Endothelial cell of umbilical vein (primary cell): ENCODE measurements at regions not wholly inside any gene's neighbourhood (a gene's known extent, or its start where the extent isn't known, plus 50 kb on each side); places are given as distances from the start of the nearest gene placed in this dataset.

Source experiments
- BruUV-seq: library from RNA; stranded (reverse); fragments of 400-500 nt; replicated peaks from 2 replicates; lab custom pipeline; 2021; lab: Mats Ljungman, UMichigan
- CTCF ChIA-PET: fragments of 300-600, 350-600 bp; sonication (Branson Sonifier 250); formaldehyde crosslinking; loops from one replicate; lab custom pipeline; 2021; ENCODE audit warnings: antibody characterized with exemption, inconsistent platforms; lab: Charles Lee
- POLR2A ChIA-PET: fragments of 300-600, 350-600 bp; sonication (Branson Sonifier 250); formaldehyde crosslinking; loops from one replicate; lab custom pipeline; 2021; ENCODE audit warnings: antibody characterized with exemption, inconsistent platforms; lab: Charles Lee
- DNase-seq: peaks from one replicate; pipeline ENCODE4 v3.0.0-alpha.2; 2011; ENCODE audit warnings: low read depth, low spot score
- FAIRE-seq: peaks from 2 replicates; lab custom pipeline; 2011; peaks lifted over from hg19 to GRCh38; lab: Jason Lieb, UNC
- H2AFZ ChIP-seq: 2 replicates; pipeline ENCODE4 v1.6.0; 2012; ENCODE audit warnings: low read depth, low read length, control low read depth, inconsistent platforms
- H3K27ac ChIP-seq: 2 replicates; pipeline ENCODE4 v1.5.1; 2011; ENCODE audit warnings: low read depth, mild to moderate bottlenecking, control low read depth, low read length, moderate library complexity; ENCODE audit not compliant: insufficient read depth
- H3K27me3 ChIP-seq, 2 experiments: 2 replicates each; pipeline versions ENCODE4 v1.6.0 to v1.6.1; 2011; ENCODE audit warnings: low read length in 2 of 2, mixed read lengths in 1 of 2; ENCODE audit not compliant: control insufficient read depth in 2 of 2, insufficient read depth in 2 of 2
- H3K36me3 ChIP-seq, 2 experiments: 2 replicates in 1 of 2; 3 replicates in 1 of 2; pipeline ENCODE4 v1.5.1; 2011; ENCODE audit warnings: low read length in 2 of 2, mild to moderate bottlenecking in 1 of 2, moderate library complexity in 1 of 2; ENCODE audit not compliant: control insufficient read depth in 2 of 2, insufficient read depth in 2 of 2; ENCODE audit errors: extremely low read depth in 1 of 2
- H3K4me1 ChIP-seq: 3 replicates; pipeline ENCODE4 v1.5.1; 2011; ENCODE audit warnings: mild to moderate bottlenecking, low read length; ENCODE audit not compliant: control insufficient read depth, insufficient read depth; ENCODE audit errors: extremely low read depth
- H3K4me2 ChIP-seq: 2 replicates; pipeline ENCODE4 v1.6.1; 2011; ENCODE audit warnings: low read length, control low read depth, mixed read lengths; ENCODE audit not compliant: insufficient read depth
- H3K4me3 ChIP-seq, 3 experiments: fragments of 200-600 bp in 1 of 3; sonication (generic), shearing (Covaris generic) in 1 of 3; replicated peaks in 1 of 3; 2 replicates each; pipeline ENCODE4 v1.5.1; 2011 to 2016; ENCODE audit warnings: control low read depth in 3 of 3, low read length in 3 of 3, mild to moderate bottlenecking in 2 of 3, inconsistent platforms in 1 of 3, low read depth in 1 of 3, moderate library complexity in 1 of 3; ENCODE audit not compliant: insufficient read depth in 1 of 3
- H3K79me2 ChIP-seq: 2 replicates; pipeline ENCODE4 v1.6.0; 2012; ENCODE audit warnings: low read length, inconsistent platforms; ENCODE audit not compliant: control insufficient read depth, insufficient read depth
- H3K9ac ChIP-seq: replicated peaks from 2 replicates; pipeline ENCODE3; 2011; ENCODE audit warnings: low read length, control low read depth; ENCODE audit not compliant: insufficient read depth; ENCODE audit errors: extremely low read depth
- H3K9me1 ChIP-seq: replicated peaks from 3 replicates; pipeline ENCODE4 v1.6.0; 2011; ENCODE audit warnings: mild to moderate bottlenecking, low read length; ENCODE audit not compliant: control insufficient read depth, insufficient read depth; ENCODE audit errors: extremely low read depth
- H3K9me3 ChIP-seq: replicated peaks from 2 replicates; pipeline ENCODE4 v1.5.1; 2012; ENCODE audit warnings: low read length, inconsistent platforms; ENCODE audit not compliant: control insufficient read depth, insufficient read depth
- H4K20me1 ChIP-seq: replicated peaks from 2 replicates; pipeline ENCODE3; 2011; ENCODE audit warnings: mild to moderate bottlenecking, low read length; ENCODE audit not compliant: control insufficient read depth, insufficient read depth; ENCODE audit errors: extremely low read depth
- CTCF ChIP-seq, 2 donors: IDR thresholded peaks; 1 replicate in 1 of 2; 2 replicates in 1 of 2; pipeline ENCODE4 v1.5.1; 2011; ENCODE audit warnings: low read length in 2 of 2, mild to moderate bottlenecking in 2 of 2, moderate library complexity in 2 of 2, control low read depth in 1 of 2, inconsistent platforms in 1 of 2, low read depth in 1 of 2; ENCODE audit not compliant: insufficient read depth in 1 of 2; ENCODE audit errors: extremely low read depth in 1 of 2
- EZH2 ChIP-seq: IDR thresholded peaks from 2 replicates; pipeline ENCODE4 v1.6.1; 2012; ENCODE audit warnings: borderline replicate concordance, low read depth, mild to moderate bottlenecking, moderate library complexity, low read length, inconsistent platforms; ENCODE audit not compliant: severe bottlenecking
- GATA2 ChIP-seq: IDR thresholded peaks from 2 replicates; pipeline ENCODE4 v1.7.0; 2011; ENCODE audit warnings: low read depth, mild to moderate bottlenecking, moderate library complexity, mixed read lengths, low read length; ENCODE audit not compliant: insufficient read length, insufficient read depth
- JUN ChIP-seq: IDR thresholded peaks from 2 replicates; pipeline ENCODE4 v1.6.1; 2011; ENCODE audit warnings: borderline replicate concordance, low read depth; ENCODE audit not compliant: insufficient read length, insufficient read depth
- MAX ChIP-seq: IDR thresholded peaks from 2 replicates; pipeline ENCODE4 v1.6.1; 2011; ENCODE audit not compliant: insufficient read depth, insufficient read length
- MYC ChIP-seq: IDR thresholded peaks from one replicate; pipeline ENCODE4 v1.6.1; 2011; ENCODE audit warnings: mild to moderate bottlenecking, low read depth, low read length
- POLR2AphosphoS5 ChIP-seq: IDR thresholded peaks from 2 replicates; pipeline ENCODE4 v1.6.1; 2012; ENCODE audit warnings: low read depth, mild to moderate bottlenecking, control low read depth, low read length, moderate library complexity; ENCODE audit not compliant: insufficient read depth
- dilution Hi-C: fragments of 300-500 bp; cut with MboI; formaldehyde crosslinking; loops from one replicate; pipeline ENCODE4 v1.15.0; 2019; ENCODE audit warnings: low sequenced_read_pairs; ENCODE audit not compliant: extremely low pct_ligation_motif_present
- intact Hi-C: fragments of 100-400 bp; cut with micrococcal nuclease; formaldehyde crosslinking; loops from one replicate; pipeline ENCODE4 v1.10.0; 2022

- intact Hi-C loops: no loop called here
- H3K79me2 ChIP-seq: no peaks in the 10 kb centered on the region
Observed at GRCh38 chr4:159766241-159766640, 663.4 kb downstream of the RAPGEF2 start.

GRCh38 chr4:159767406-159767805 lies 664.5 kb downstream of the RAPGEF2 start:
- Histone ChIP-seq H3K4me2 (no peak overlapping the region), H3K9ac (no peak overlapping the region), H3K4me1 (no peaks in the 10 kb centered on the region), H3K27me3 (no peaks in the 10 kb centered on the region), H4K20me1 (no peaks in the 10 kb centered on the region), H3K9me3 (no peaks in the 10 kb centered on the region), H3K4me3 (no peak overlapping the region), H3K79me2 (no peaks in the 10 kb centered on the region), H3K36me3 (no peaks in the 10 kb centered on the region), H3K9me1 (no peaks in the 10 kb centered on the region), H3K27ac (no peak overlapping the region), H2AFZ (no peak overlapping the region)
- intact Hi-C loops (no loop called here), dilution Hi-C loops (no loop called here)
- ChIA-PET POLR2A (no interaction called here), CTCF (no interaction called here)
- no TSS peak for BruUV-seq
- FAIRE-seq (no peak), DNase-seq (no peak)
- no peak for TF ChIP-seq JUN
- TF ChIP-seq POLR2AphosphoS5: no peak
- TF ChIP-seq GATA2: no peak
- TF ChIP-seq EZH2: no peak
- no peak for TF ChIP-seq MAX
- no peak for TF ChIP-seq CTCF (IDR thresholded peaks at IDR 0.05; ENCODE audit: extremely low read depth in 1 of 2, insufficient read depth in 1 of 2, low read depth in 1 of 2, low read length in 2 of 2)

More at GRCh38 chr4:159766241-159766640, 663.4 kb downstream of the RAPGEF2 start:
- Histone ChIP-seq H3K4me3 (no peak overlapping the region), H3K9me3 (no peaks in the 10 kb centered on the region), H3K27me3 (no peaks in the 10 kb centered on the region), H2AFZ (no peak overlapping the region), H3K4me1 (no peaks in the 10 kb centered on the region), H3K4me2 (no peak overlapping the region), H4K20me1 (no peaks in the 10 kb centered on the region), H3K9me1 (no peaks in the 10 kb centered on the region), H3K9ac (no peak overlapping the region), H3K36me3 (no peaks in the 10 kb centered on the region), H3K27ac (no peak overlapping the region)
- no TSS peak for BruUV-seq
- DNase-seq: no peak
- dilution Hi-C loops: no loop called here
- TF ChIP-seq MYC: no peak
- TF ChIP-seq EZH2: no peak
- ChIA-PET POLR2A (no interaction called here), CTCF (no interaction called here)
- no peak for FAIRE-seq
